ENCODE measurements at regions not wholly inside any gene's neighbourhood (a gene's known extent, or its start where the extent isn't known, plus 50 kb on each side); places are given as distances from the start of the nearest gene placed in this dataset.

DNA sequence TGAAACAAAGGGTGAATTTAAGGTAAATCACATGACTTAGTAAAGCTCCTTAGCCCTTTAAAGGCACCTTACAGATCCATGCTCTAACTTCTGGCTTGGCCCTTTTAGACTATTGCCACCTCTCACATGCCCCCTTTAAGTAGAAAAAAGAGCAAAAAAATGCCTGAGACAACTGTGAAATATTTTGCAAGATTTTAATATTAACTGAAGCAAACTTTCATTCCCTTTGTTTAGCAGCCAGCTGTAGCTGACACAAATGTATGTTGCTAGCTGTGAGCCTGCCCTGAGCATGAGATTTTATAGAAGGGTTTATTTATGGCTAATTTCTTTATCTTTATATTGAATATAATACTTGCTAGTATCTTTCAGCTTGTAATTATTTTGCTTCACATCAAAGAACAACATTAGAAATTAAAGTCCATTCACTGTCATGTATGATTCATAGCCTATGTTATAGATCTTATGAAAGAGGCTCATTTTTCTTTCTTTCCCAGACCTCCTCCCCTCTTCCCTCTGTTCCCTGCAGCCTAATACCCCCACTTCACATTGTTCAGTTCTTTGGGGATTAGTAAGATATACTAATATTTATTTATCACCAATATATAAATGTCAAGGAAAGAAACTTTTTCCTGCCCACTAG lies 637.2 kb upstream of the ZEB2 start:
- Histone ChIP-seq H3K36me3 (no peaks in the 10 kb centered on the region), H3K27me3 (no peaks in the 10 kb centered on the region), H3K27ac (peak overlapping the region in 2 of 4 donors; percentile 12 to 33), H3K4me3 (no peak overlapping the region), H3K9me3 (peaks cover 0 to 2% (median 0%) of the 10 kb centered on the region in 4 donors), H3K4me1 (peaks cover 0 to 17% (median 6%) of the 10 kb centered on the region in 4 donors)
- TF ChIP-seq POLR2AphosphoS5 (IDR thresholded peaks at IDR 0.05) = no peak
- TF ChIP-seq EP300 (IDR thresholded peaks at IDR 0.05) = no peak
- TF ChIP-seq, protein P1, sequence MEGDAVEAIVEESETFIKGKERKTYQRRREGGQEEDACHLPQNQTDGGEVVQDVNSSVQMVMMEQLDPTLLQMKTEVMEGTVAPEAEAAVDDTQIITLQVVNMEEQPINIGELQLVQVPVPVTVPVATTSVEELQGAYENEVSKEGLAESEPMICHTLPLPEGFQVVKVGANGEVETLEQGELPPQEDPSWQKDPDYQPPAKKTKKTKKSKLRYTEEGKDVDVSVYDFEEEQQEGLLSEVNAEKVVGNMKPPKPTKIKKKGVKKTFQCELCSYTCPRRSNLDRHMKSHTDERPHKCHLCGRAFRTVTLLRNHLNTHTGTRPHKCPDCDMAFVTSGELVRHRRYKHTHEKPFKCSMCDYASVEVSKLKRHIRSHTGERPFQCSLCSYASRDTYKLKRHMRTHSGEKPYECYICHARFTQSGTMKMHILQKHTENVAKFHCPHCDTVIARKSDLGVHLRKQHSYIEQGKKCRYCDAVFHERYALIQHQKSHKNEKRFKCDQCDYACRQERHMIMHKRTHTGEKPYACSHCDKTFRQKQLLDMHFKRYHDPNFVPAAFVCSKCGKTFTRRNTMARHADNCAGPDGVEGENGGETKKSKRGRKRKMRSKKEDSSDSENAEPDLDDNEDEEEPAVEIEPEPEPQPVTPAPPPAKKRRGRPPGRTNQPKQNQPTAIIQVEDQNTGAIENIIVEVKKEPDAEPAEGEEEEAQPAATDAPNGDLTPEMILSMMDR (IDR thresholded peaks at IDR 0.05) = no peak
- no peak for TF ChIP-seq POLR2A (IDR thresholded peaks at IDR 0.05)
- intact Hi-C loops (cut with DNase I) = no loop called here
- no peak for DNase-seq

DNA sequence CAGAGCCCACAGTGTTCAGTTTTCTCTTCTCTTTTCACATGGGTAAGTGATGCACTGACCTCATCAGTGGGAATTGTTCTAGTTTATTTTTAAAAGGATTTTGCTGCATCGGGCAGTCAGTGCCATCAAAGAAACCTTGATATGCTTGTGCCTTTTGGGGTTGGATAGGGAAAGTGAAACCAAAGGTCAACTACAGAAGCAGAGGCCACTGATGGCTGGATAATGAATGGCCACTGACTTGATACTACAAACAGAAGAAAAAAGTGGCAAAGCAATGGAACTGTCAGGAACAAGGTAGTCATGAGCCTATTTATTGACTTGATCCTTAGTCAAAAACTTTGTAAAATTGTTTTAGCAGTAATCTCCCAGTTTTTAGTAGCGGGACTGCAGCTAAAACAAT lies 636.3 kb upstream of the ZEB2 start:
- H3K4me3 ChIP-seq = no peak overlapping the region
- peaks cover 0 to 17% (median 6%) of the 10 kb centered on the region in 4 donors for H3K4me1 ChIP-seq
- no peaks in the 10 kb centered on the region for H3K27me3 ChIP-seq
- 76 to 86% methylated on average over 2 of the region's 2 CpGs for WGBS, 2 donors
- H3K27ac ChIP-seq = no peak overlapping the region
- no peaks in the 10 kb centered on the region for H3K36me3 ChIP-seq
- H3K9me3 ChIP-seq = peaks cover 0 to 2% (median 0%) of the 10 kb centered on the region in 4 donors
- no peak for DNase-seq
- intact Hi-C loops (cut with DNase I) = no loop called here
- TF ChIP-seq, protein P1 (IDR thresholded peaks at IDR 0.05) = no peak

DNA sequence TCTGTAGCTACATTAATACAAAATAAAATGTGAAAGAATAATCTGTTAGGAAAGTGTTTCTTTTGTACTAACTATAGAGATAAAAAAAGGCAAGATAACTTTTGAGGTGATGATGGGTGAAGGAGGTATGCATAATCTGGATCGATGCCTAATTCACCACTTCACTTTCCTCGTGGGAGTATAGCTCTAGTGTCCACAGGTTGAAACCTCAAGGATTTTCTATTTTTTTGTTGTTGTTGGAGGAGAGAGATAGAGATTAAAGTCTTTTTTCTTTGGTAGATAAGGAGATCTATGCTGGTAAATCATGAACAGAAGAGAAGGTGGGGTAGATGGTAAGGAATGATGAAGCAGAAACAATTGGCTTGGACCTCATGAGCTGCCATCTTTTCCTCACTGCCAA lies 635.3 kb upstream of the ZEB2 start:
- Histone ChIP-seq H3K36me3 (no peaks in the 10 kb centered on the region), H3K27ac (no peak overlapping the region), H3K4me3 (no peak overlapping the region), H3K27me3 (no peaks in the 10 kb centered on the region), H3K4me1 (peaks cover 0 to 17% (median 6%) of the 10 kb centered on the region in 4 donors), H3K9me3 (peaks cover 0 to 2% (median 0%) of the 10 kb centered on the region in 4 donors)
- intact Hi-C loops (cut with DNase I) = no loop called here
- TF ChIP-seq POLR2A (IDR thresholded peaks at IDR 0.05) (no peak), EP300 (IDR thresholded peaks at IDR 0.05) (no peak), POLR2AphosphoS5 (IDR thresholded peaks at IDR 0.05) (no peak)
- TF ChIP-seq, protein P1 (IDR thresholded peaks at IDR 0.05) = no peak
- no peak for DNase-seq
- 61 to 90% methylated on average over 2 of the region's 2 CpGs for whole genome bisulfite sequencing, 2 donors

DNA sequence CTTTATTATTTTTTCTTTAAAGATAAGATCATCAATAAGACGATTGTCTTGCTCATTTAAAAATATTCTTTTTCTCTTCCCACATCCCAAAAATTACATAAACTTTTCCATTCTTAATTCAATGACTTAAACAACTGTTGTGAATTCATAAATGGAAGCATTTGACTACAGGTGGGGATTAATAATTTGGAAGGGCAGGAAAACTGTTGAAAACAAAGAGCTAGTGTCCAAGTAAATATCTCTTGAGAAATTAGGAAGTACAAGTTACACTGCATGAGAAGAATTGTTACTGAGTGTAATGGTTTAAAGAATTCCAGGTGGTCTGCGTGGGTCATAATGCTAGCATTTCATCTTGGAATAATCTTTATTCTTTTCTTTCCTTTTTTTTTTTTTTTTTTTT lies 634.8 kb upstream of the ZEB2 start:
- TF ChIP-seq POLR2A (IDR thresholded peaks at IDR 0.05) (no peak), POLR2AphosphoS5 (IDR thresholded peaks at IDR 0.05) (no peak), EP300 (IDR thresholded peaks at IDR 0.05) (no peak)
- TF ChIP-seq, protein P1 (IDR thresholded peaks at IDR 0.05) = no peak
- H3K9me3 ChIP-seq = peaks cover 0 to 2% (median 0%) of the 10 kb centered on the region in 4 donors
- H3K27ac ChIP-seq = no peak overlapping the region
- no peak overlapping the region for H3K4me3 ChIP-seq
- no peak for DNase-seq
- WGBS, 2 donors = 60 to 92% methylated on average over 2 of the region's 2 CpGs
- peaks cover 0 to 17% (median 6%) of the 10 kb centered on the region in 4 donors for H3K4me1 ChIP-seq
- H3K27me3 ChIP-seq = no peaks in the 10 kb centered on the region
- intact Hi-C loops (cut with DNase I) = no loop called here
- H3K36me3 ChIP-seq = no peaks in the 10 kb centered on the region

DNA sequence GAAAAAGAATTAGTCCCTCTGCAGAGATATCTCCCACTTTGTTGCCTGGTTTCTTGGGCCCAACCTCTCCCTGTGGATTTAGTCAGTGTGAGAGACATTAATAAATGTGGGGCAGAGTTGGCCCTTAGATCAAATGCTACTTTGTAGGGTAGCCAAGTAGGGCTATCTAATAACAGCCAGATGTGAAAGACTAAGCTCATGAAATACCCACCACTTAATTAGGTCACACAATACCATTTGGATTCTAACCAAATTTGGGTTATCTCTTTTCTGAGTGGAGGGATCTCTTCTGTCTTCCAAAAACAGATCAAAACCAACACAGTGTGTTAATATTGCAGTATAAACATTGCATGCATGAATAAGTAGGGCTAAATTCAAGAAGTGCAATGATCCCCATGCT lies 626.8 kb upstream of the ZEB2 start:
- no peaks in the 10 kb centered on the region for H3K4me1 ChIP-seq

More for the DNA sequence above, 626.8 kb upstream of the ZEB2 start:
- H3K36me3 ChIP-seq = no peaks in the 10 kb centered on the region
- TF ChIP-seq, protein P1 (IDR thresholded peaks at IDR 0.05) = no peak
- TF ChIP-seq POLR2AphosphoS5 (IDR thresholded peaks at IDR 0.05) (no peak), EP300 (IDR thresholded peaks at IDR 0.05) (no peak), POLR2A (IDR thresholded peaks at IDR 0.05) (no peak)
- H3K27ac ChIP-seq = no peak overlapping the region
- intact Hi-C loops (cut with DNase I) = no loop called here
- no peak overlapping the region for H3K4me3 ChIP-seq
- H3K27me3 ChIP-seq = no peaks in the 10 kb centered on the region
- DNase-seq = no peak
- no peaks in the 10 kb centered on the region for H3K9me3 ChIP-seq

Data from sigmoid colon (tissue), 6 donors.